Effector memory CD4-positive, alpha-beta T cell (primary cell): ENCODE measurements at regions not wholly inside any gene's neighbourhood (a gene's known extent, or its start where the extent isn't known, plus 50 kb on each side); places are given as distances from the start of the nearest gene placed in this dataset.
"Not testable (repeated sequence)": the region's sequence is repeated elsewhere in the genome, so short reads cannot be mapped to it uniquely, and the experiment has no call there.

ENCODE experiments used
- DNase-seq, 3 donors: peaks; one replicate each; pipeline ENCODE4 v3.0.0-alpha.2; 2020
- H3K27ac ChIP-seq: 2 replicates; pipeline ENCODE4 v1.7.0; 2013; ENCODE audit warnings: mild to moderate bottlenecking, low read length, moderate library complexity; ENCODE audit not compliant: insufficient read depth, poor library complexity, severe bottlenecking
- H3K27me3 ChIP-seq: replicated peaks from 2 replicates; pipeline ENCODE4 v1.7.0; 2013; ENCODE audit warnings: mild to moderate bottlenecking, low read length; ENCODE audit not compliant: insufficient read depth, control insufficient read depth, poor library complexity, severe bottlenecking
- H3K36me3 ChIP-seq: 2 replicates; pipeline ENCODE4 v1.7.0; 2013; ENCODE audit warnings: mild to moderate bottlenecking, low read length, moderate library complexity; ENCODE audit not compliant: control insufficient read depth, insufficient read depth
- H3K4me1 ChIP-seq: 2 replicates; pipeline ENCODE4 v1.7.0; 2013; ENCODE audit warnings: low read length, mild to moderate bottlenecking; ENCODE audit not compliant: control insufficient read depth, insufficient read depth, poor library complexity, severe bottlenecking
- H3K4me3 ChIP-seq: 2 replicates; pipeline ENCODE4 v1.7.0; 2013; ENCODE audit warnings: low read length, low read depth, mild to moderate bottlenecking; ENCODE audit not compliant: insufficient read depth, poor library complexity, severe bottlenecking
- H3K9me3 ChIP-seq: 2 replicates; pipeline ENCODE4 v1.7.0; 2013; ENCODE audit warnings: mild to moderate bottlenecking, low read length, moderate library complexity; ENCODE audit not compliant: control insufficient read depth

GRCh38 chr4:138338840-138339239, 96.7 kb upstream of the SLC7A11 start:
- Histone ChIP-seq H3K9me3 (no peaks in the 10 kb centered on the region), H3K4me1 (no peaks in the 10 kb centered on the region), H3K36me3 (no peaks in the 10 kb centered on the region), H3K27me3 (no peaks in the 10 kb centered on the region), H3K27ac (no peak overlapping the region), H3K4me3 (no peak overlapping the region)
- DNase-seq, result no peak

GRCh38 chr4:138338222-138338621, 96.1 kb upstream of the SLC7A11 start:
- H3K4me3 ChIP-seq, H3K36me3 ChIP-seq, H3K27me3 ChIP-seq, DNase-seq, H3K9me3 ChIP-seq, H3K4me1 ChIP-seq, H3K27ac ChIP-seq: not testable (repeated sequence)

DNA sequence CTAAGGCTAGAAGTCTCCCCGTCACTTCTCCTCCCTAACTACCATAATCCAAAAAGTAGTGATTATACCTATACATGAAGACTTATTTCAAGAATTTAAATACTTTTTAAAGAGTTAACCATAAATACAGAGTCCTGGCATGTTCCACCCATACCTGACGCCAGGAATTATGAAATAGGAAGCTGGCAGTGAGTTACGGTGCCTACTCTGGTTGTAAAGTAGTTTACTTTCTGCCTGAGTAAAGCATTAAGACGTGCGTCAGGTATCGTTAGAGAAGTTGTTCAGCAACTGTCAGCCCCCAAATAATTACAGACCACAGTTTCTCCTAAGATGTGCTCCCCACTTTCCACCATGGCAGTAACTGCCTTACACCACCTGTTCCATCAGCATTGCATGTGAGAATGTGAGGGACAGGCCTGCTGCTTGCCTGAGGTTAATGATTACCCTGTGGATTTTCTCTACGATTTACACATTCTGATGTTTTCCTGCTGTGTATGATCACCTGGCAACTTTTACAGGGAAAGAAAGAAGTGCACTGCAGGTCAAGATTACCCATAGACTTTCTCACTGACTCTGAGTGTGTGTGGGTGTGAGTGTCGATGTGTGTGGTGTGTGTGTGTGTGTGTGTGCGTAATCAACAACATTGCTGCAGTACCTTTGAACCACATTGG, 92.3 kb upstream of the SLC7A11 start:
- DNase-seq, result no peak
- no peak overlapping the region for H3K27ac ChIP-seq
- no peaks in the 10 kb centered on the region for H3K9me3 ChIP-seq
- H3K27me3 ChIP-seq, result no peaks in the 10 kb centered on the region
- no peak overlapping the region for H3K4me3 ChIP-seq
- no peaks in the 10 kb centered on the region for H3K36me3 ChIP-seq
- no peaks in the 10 kb centered on the region for H3K4me1 ChIP-seq

DNA sequence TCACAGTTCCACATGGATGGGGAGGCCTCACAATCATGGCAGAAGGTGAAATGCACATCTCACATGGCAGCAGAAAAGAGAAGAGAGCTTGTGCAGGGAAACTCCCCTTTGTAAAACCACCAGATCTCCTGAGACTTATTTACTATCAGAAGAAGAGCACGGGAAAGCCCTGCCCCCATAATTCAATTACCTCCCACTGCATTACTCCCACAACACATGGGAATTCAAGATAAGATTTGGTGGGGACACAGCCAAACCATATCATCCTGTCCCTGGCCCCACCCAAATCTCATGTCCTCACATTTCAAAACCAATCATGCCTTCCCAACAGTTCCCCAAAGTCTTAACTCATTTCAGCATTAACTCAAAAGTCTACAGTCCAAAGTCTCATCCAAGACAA, 90.3 kb upstream of the SLC7A11 start:
- H3K36me3 ChIP-seq, DNase-seq, H3K9me3 ChIP-seq, H3K4me1 ChIP-seq, H3K27me3 ChIP-seq, H3K27ac ChIP-seq, H3K4me3 ChIP-seq: not testable (repeated sequence)

DNA sequence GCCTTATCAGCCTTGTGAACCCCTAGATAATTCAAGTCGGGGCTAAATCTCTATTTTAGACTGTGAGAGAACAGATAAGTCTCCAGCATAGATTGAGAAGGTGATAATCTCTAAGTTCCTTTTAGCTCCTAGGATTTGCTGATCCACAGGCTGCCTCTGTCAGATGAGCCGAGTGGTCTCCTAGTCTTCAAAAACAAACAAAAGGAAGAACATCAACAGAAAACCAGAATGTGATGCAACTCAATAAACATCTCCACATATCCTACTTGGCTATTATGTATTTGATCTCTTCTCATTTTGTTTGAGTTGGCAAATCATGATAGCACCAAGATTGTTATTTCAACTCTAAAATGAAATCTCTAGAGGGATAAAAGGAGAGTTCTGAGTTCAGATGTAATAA, 88.4 kb upstream of the SLC7A11 start:
- Histone ChIP-seq H3K27ac (no peak overlapping the region), H3K4me3 (no peak overlapping the region), H3K27me3 (no peaks in the 10 kb centered on the region), H3K9me3 (no peaks in the 10 kb centered on the region), H3K4me1 (no peaks in the 10 kb centered on the region), H3K36me3 (no peaks in the 10 kb centered on the region)
- DNase-seq, result no peak

GRCh38 chr4:138329506-138330070, 87.4 kb upstream of the SLC7A11 start:
- Histone ChIP-seq H3K27ac (no peak overlapping the region), H3K4me3 (no peak overlapping the region), H3K4me1 (no peaks in the 10 kb centered on the region), H3K36me3 (no peaks in the 10 kb centered on the region), H3K9me3 (no peaks in the 10 kb centered on the region), H3K27me3 (no peaks in the 10 kb centered on the region)
- no peak for DNase-seq

- no peak for DNase-seq
- Histone ChIP-seq H3K27ac (no peak overlapping the region), H3K27me3 (no peaks in the 10 kb centered on the region), H3K4me3 (no peak overlapping the region), H3K9me3 (no peaks in the 10 kb centered on the region), H3K4me1 (no peaks in the 10 kb centered on the region), H3K36me3 (no peaks in the 10 kb centered on the region)
These were observed 85.2 kb upstream of the SLC7A11 start for GRCh38 chr4:138327338-138327737.

DNA sequence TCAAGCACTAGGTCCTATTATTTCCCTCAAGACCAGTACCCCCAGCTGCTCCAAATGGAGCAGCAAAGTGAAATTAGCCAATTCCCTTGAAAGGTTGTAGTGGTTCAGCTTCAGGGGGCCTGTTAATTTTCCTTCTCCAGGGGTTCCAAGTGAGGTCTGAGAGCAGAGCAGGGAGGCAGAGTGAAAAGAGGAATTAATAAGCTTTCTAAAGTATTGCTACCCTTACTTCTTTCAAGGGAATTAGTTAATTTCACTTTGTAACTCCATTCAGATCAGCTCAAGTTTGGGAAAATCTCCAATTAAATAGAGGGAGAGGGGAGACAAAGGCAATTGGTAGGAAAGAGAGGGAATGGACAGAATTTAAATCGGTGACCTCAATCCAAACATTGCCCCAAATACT, 78.7 kb upstream of the SLC7A11 start:
- Histone ChIP-seq H3K36me3 (no peaks in the 10 kb centered on the region), H3K4me1 (no peaks in the 10 kb centered on the region), H3K27me3 (no peaks in the 10 kb centered on the region), H3K27ac (no peak overlapping the region), H3K4me3 (no peak overlapping the region), H3K9me3 (no peaks in the 10 kb centered on the region)
- no peak for DNase-seq

GRCh38 chr4:138320030-138320429, 77.9 kb upstream of the SLC7A11 start:
- Histone ChIP-seq H3K4me3 (no peak overlapping the region), H3K36me3 (no peaks in the 10 kb centered on the region), H3K4me1 (no peaks in the 10 kb centered on the region), H3K27ac (no peak overlapping the region), H3K27me3 (no peaks in the 10 kb centered on the region), H3K9me3 (no peaks in the 10 kb centered on the region)
- no peak for DNase-seq

- H3K4me3 ChIP-seq, result no peak overlapping the region
These were observed 75.1 kb upstream of the SLC7A11 start for GRCh38 chr4:138317175-138317748.

More at GRCh38 chr4:138317175-138317748, 75.1 kb upstream of the SLC7A11 start:
- Histone ChIP-seq H3K4me1 (no peaks in the 10 kb centered on the region), H3K36me3 (no peaks in the 10 kb centered on the region), H3K27ac (no peak overlapping the region), H3K27me3 (no peaks in the 10 kb centered on the region), H3K9me3 (no peaks in the 10 kb centered on the region)
- DNase-seq, result no peak
